ENCODE measurements at regions not wholly inside any gene's neighbourhood (a gene's known extent, or its start where the extent isn't known, plus 50 kb on each side); places are given as distances from the start of the nearest gene placed in this dataset.

DNA sequence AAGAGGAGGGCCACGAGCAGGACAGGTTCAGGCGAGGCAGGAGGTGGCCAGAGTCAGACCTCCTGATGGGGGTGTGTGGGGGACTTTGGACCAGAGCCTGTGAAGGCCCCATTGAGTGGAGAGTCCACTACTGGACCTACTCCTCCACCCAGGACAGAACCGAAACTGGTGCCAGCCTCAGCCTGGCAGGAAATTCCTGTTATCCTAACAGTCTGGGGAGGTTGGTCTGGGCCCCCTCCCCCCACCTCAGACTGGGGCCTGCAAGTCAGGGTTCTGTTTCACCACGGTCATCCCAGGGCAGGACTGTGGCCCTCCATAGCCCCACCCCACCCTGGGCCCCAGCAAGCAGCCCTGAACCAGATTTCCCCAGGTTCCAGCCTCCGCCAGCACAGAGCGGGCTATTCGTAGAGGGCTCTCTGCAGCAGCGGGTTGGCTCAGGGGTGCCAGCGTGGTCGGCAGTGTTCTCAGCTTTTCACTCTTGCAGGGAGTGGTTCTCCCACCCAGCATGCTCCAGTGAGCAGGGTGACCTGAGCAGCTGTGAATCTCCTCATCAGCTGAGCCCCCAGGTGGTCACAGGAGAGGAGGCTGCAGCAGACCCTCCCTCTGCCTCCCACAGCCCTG, 217.3 kb downstream of the TBC1D2B start:
- no peak overlapping the region for H3K4me3 ChIP-seq (ENCODE audit: low read length)
- H3K9me3 ChIP-seq (replicated peaks; ENCODE audit: low read length): no peaks in the 10 kb centered on the region
- H3K4me2 ChIP-seq (ENCODE audit: low read length): no peak overlapping the region
- H3K4me1 ChIP-seq (ENCODE audit: control insufficient read depth, insufficient read depth, low read length): no peaks in the 10 kb centered on the region
- H3K9ac ChIP-seq (ENCODE audit: low read depth, low read length): no peak overlapping the region
- peaks cover 65% of the 10 kb centered on the region for H3K27me3 ChIP-seq (ENCODE audit: control insufficient read depth, insufficient read depth, low read length)
- H3K36me3 ChIP-seq (ENCODE audit: insufficient read depth, low read length): no peaks in the 10 kb centered on the region

DNA sequence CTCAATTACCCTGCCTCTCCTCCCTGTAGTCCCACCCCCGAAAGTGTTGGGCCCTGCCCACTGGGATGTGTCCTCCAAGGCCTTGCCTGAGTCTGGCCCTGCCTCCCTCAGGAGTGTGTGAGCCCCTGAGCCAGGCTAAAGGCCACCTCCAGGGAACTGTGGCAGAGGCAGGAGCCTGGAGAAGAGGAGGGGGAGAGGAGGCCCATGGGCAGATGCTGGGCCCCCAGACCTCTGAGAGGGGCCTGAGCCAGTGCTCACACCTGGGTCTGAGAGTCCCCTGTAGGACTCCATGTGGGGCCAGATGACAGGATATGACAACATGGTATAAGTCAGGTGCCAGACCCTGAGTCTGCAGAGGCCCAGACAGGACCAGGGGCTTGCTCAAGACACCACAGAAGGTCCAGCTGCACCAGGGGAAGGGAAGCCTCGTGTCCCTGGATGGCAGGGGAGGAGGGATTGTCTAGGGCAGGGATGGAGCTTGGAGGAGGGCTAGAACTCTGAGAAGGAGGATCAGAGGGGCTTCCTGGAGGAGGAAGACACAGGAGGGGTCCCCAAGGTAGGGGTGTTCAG, 217.9 kb downstream of the TBC1D2B start:
- Histone ChIP-seq H3K4me2 (ENCODE audit: low read length) (no peak overlapping the region), H3K36me3 (ENCODE audit: insufficient read depth, low read length) (no peaks in the 10 kb centered on the region), H3K4me1 (ENCODE audit: control insufficient read depth, insufficient read depth, low read length) (no peaks in the 10 kb centered on the region), H3K9ac (ENCODE audit: low read depth, low read length) (no peak overlapping the region), H3K4me3 (ENCODE audit: low read length) (no peak overlapping the region), H3K27me3 (ENCODE audit: control insufficient read depth, insufficient read depth, low read length) (peaks cover 68% of the 10 kb centered on the region), H3K9me3 (replicated peaks; ENCODE audit: low read length) (no peaks in the 10 kb centered on the region)

DNA sequence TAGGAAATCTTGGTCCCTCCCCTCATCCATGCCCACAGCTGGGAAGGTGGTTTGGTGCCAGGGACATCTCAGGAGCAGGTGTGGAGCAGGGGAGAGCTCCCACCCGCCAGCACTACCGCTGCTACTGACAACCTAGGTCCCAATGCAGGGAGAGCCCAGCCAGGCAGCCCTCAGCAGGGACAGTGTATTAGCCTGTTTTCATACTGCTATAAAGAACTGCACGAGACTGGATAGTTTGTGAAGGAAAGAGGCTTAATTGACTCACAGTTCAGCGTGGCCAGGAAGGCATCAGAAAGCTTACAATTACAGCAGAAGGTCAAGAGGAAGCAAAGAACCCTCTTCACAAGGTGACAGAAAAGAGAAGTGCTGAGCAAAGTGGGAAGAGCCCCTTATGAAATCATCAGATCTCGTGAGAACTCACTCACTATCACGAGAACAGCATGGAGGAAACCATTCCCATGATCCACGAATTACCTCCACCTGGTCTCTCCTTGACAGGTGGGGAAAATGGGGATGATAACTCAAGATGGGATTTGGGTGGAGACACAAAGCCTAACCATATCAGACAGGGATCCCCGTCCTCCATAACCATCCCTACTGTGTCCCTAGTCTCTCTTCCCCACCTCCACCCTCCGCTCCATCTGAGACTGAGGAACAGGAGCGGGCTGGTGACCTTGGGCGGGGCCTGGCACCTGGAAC, 218.6 kb downstream of the TBC1D2B start:
- no peak overlapping the region for H3K4me3 ChIP-seq (ENCODE audit: low read length)
- H3K9me3 ChIP-seq (replicated peaks; ENCODE audit: low read length): no peaks in the 10 kb centered on the region
- H3K9ac ChIP-seq (ENCODE audit: low read depth, low read length): no peak overlapping the region
- no peak overlapping the region for H3K4me2 ChIP-seq (ENCODE audit: low read length)
- no peaks in the 10 kb centered on the region for H3K36me3 ChIP-seq (ENCODE audit: insufficient read depth, low read length)
- H3K4me1 ChIP-seq (ENCODE audit: control insufficient read depth, insufficient read depth, low read length): no peaks in the 10 kb centered on the region
- peaks cover 70% of the 10 kb centered on the region for H3K27me3 ChIP-seq (ENCODE audit: control insufficient read depth, insufficient read depth, low read length)

DNA sequence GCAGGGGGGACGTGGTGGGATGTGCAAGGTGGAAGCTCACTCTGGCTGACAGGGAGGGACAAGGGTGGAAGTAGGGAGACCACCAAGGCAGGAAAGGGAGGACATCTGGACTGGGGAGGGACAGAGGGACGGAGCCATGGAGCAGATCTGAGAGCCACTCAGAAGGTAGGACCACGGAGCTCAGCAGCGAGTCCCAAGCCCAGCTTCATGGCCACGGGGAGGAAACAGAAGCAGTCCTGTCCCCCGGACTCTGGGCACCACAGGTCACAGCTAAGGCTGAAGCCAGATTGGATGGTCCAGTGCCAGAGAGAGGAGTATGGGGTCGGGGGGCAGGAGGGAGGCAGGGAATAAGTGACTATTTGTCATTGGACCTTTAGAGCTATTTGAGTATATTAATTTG, 220.1 kb downstream of the TBC1D2B start:
- Histone ChIP-seq H3K4me3 (ENCODE audit: low read length) (no peak overlapping the region), H3K36me3 (ENCODE audit: insufficient read depth, low read length) (no peaks in the 10 kb centered on the region), H3K4me2 (ENCODE audit: low read length) (no peak overlapping the region), H3K27me3 (ENCODE audit: control insufficient read depth, insufficient read depth, low read length) (peaks cover 73% of the 10 kb centered on the region), H3K4me1 (ENCODE audit: control insufficient read depth, insufficient read depth, low read length) (no peaks in the 10 kb centered on the region), H3K9ac (ENCODE audit: low read depth, low read length) (no peak overlapping the region), H3K9me3 (replicated peaks; ENCODE audit: low read length) (no peaks in the 10 kb centered on the region)

DNA sequence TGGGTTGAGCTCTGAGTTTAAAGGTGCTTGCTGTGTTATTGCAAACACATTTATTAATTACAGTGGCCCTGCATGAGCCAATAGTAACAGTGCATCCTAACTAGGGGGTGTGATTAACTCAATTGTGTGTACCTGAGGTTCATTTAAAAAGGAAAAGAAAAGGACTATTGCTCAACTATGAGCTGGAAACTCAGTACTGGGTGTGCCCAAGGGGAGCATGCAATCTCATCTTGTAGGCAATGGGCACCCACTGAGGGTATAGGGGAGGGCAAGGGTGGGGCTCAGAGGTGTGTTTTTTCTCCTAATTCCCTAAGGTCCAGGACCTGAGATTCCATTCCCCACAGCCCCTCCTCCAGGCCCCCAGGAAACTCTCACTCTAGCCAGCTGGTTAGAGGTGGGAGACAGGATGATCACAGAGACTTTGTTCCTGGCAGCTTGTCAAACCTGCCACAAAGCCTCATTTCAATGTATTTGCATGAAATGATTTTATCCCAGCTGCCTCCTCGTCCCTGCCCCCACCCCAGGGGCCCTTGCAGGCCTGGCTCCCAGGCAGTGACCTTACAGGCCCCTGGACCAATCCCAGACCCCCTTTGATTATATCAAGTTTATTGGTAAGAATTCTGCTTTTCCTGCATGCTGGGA, 220.7 kb downstream of the TBC1D2B start:
- Histone ChIP-seq H3K4me1 (ENCODE audit: control insufficient read depth, insufficient read depth, low read length) (no peaks in the 10 kb centered on the region), H3K4me2 (ENCODE audit: low read length) (no peak overlapping the region), H3K27me3 (ENCODE audit: control insufficient read depth, insufficient read depth, low read length) (peaks cover 78% of the 10 kb centered on the region), H3K36me3 (ENCODE audit: insufficient read depth, low read length) (no peaks in the 10 kb centered on the region), H3K9ac (ENCODE audit: low read depth, low read length) (no peak overlapping the region), H3K4me3 (ENCODE audit: low read length) (no peak overlapping the region), H3K9me3 (replicated peaks; ENCODE audit: low read length) (no peaks in the 10 kb centered on the region)

DNA sequence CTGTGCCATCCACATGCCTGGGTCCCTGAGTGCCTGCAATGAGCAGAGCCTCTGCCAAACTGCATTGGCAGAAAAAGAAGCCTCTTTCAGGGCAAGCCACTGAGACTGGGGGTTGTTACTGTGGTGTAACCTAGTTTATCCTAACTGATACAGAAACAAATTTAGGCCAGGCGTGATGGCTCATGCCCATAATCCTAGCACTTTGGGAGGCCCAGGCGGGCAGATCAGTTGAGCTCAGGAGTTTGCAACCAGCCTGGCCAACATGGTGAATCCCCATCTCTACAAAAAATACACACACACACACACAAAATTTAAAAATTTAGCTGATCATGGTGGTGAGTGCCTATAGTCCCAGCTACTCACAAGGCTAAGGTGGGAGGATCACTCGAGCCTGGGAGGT, 221.6 kb downstream of the TBC1D2B start:
- no peak overlapping the region for H3K4me3 ChIP-seq (ENCODE audit: low read length)
- H3K4me1 ChIP-seq (ENCODE audit: control insufficient read depth, insufficient read depth, low read length): no peaks in the 10 kb centered on the region
- H3K9me3 ChIP-seq (replicated peaks; ENCODE audit: low read length): no peaks in the 10 kb centered on the region
- no peaks in the 10 kb centered on the region for H3K36me3 ChIP-seq (ENCODE audit: insufficient read depth, low read length)
- H3K9ac ChIP-seq (ENCODE audit: low read depth, low read length): no peak overlapping the region
- H3K27me3 ChIP-seq (ENCODE audit: control insufficient read depth, insufficient read depth, low read length): peaks cover 87% of the 10 kb centered on the region
- no peak overlapping the region for H3K4me2 ChIP-seq (ENCODE audit: low read length)

DNA sequence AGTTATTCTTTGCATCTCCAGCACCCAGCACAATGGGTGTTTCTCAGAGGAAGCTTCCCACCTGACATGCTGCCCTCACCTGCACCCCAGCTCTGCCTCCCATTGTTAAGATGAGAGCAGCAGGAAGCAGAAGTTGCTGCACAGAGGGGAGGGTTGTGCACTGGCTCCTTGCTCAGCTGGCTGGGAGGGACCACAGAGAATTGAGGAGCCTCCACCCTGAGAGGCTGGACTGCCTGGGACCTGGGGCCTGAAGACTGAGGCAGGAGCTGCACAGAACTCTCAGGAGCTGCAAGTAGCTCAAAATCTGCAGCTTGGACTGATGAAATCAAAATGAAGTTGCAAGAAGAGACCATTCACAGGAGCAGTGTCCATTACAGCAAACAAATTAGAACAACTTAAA, 222.3 kb upstream of the LINGO1 start:
- Histone ChIP-seq H3K9me3 (replicated peaks; ENCODE audit: low read length) (no peaks in the 10 kb centered on the region), H3K36me3 (ENCODE audit: insufficient read depth, low read length) (no peaks in the 10 kb centered on the region), H3K27me3 (ENCODE audit: control insufficient read depth, insufficient read depth, low read length) (peaks cover 87% of the 10 kb centered on the region), H3K4me2 (ENCODE audit: low read length) (no peak overlapping the region), H3K4me3 (ENCODE audit: low read length) (no peak overlapping the region), H3K4me1 (ENCODE audit: control insufficient read depth, insufficient read depth, low read length) (no peaks in the 10 kb centered on the region), H3K9ac (ENCODE audit: low read depth, low read length) (no peak overlapping the region)

DNA sequence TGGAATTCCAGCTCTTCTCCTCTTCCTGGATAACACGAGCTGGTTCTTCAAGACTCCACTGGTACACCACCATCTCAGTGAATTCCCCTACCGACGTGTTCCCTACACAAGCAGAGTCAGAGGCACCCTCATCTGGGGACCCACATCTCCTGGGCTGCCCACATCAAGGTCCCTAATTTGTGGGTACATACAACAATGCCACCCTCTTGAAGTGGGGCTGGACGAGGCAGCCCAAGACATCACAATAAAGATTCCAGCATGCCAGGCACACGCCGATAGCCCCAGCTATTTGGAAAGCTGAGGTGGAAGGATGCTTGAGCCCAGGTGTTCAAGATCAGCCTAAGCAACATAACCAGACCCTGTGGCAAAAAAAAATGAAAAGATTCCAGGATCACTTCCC, 221.2 kb upstream of the LINGO1 start:
- no peak overlapping the region for H3K4me3 ChIP-seq (ENCODE audit: low read length)
- no peak overlapping the region for H3K9ac ChIP-seq (ENCODE audit: low read depth, low read length)
- H3K27me3 ChIP-seq (ENCODE audit: control insufficient read depth, insufficient read depth, low read length): peaks cover 81% of the 10 kb centered on the region
- no peaks in the 10 kb centered on the region for H3K36me3 ChIP-seq (ENCODE audit: insufficient read depth, low read length)
- H3K4me1 ChIP-seq (ENCODE audit: control insufficient read depth, insufficient read depth, low read length): no peaks in the 10 kb centered on the region
- no peak overlapping the region for H3K4me2 ChIP-seq (ENCODE audit: low read length)
- no peaks in the 10 kb centered on the region for H3K9me3 ChIP-seq (replicated peaks; ENCODE audit: low read length)

DNA sequence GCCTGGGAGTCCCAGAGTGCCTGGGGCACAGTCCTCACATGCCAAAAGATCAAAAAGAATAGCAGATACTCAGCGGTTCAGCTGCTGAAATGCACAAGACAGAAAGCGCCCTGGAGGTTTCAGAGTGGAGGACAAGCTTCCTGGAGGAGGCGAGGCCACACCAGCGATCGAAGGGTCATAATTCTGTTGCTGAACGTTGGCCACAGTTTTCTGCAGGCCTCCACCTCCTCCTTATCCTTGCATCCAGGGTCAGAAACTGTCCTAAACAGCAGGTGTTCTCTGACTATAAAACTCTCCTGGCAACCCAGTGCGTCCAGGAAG, 220.3 kb upstream of the LINGO1 start:
- H3K4me1 ChIP-seq (ENCODE audit: control insufficient read depth, insufficient read depth, low read length): no peaks in the 10 kb centered on the region
- no peaks in the 10 kb centered on the region for H3K36me3 ChIP-seq (ENCODE audit: insufficient read depth, low read length)
- peaks cover 80% of the 10 kb centered on the region for H3K27me3 ChIP-seq (ENCODE audit: control insufficient read depth, insufficient read depth, low read length)
- no peak overlapping the region for H3K4me3 ChIP-seq (ENCODE audit: low read length)
- no peaks in the 10 kb centered on the region for H3K9me3 ChIP-seq (replicated peaks; ENCODE audit: low read length)
- no peak overlapping the region for H3K4me2 ChIP-seq (ENCODE audit: low read length)
- H3K9ac ChIP-seq (ENCODE audit: low read depth, low read length): no peak overlapping the region

DNA sequence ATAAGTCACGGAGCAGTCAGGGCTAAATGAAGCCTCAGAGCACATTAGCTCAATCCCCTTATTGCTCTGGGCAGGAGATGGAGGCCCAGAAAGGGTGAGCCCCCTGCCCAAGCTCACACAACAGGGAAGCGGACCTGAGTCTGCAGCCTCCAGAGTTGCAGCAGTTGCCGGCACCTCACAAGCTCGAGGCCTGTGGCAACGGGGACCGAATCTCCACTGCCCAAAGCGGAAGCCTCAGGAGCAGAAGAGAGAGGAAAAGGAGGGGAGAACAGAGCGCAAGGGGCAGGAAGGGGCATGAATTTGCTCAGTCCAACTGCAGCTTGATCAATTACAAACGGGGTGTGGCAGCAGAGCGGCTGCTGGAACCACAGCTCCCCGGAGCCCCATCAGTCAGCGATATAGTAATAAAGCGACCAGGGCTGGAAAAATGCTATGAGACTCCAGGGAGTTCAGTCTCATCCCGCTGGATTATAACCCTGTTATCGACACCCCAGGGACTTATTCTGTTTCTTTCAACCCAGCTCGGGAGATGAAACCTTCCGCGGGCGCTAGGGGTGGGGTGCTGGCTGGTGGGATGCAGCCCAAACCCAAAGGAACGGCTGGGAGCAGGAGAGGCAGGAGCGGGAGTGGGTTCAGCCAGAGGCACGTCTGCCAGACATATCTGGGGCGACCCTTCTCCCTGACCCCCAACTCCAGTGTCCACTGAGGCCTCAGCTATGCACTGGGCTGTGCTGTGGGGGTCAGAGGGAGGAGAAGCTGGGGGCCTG, 219.7 kb upstream of the LINGO1 start:
- Histone ChIP-seq H3K4me1 (ENCODE audit: control insufficient read depth, insufficient read depth, low read length) (no peaks in the 10 kb centered on the region), H3K9me3 (replicated peaks; ENCODE audit: low read length) (no peaks in the 10 kb centered on the region), H3K36me3 (ENCODE audit: insufficient read depth, low read length) (no peaks in the 10 kb centered on the region), H3K27me3 (ENCODE audit: control insufficient read depth, insufficient read depth, low read length) (peaks cover 78% of the 10 kb centered on the region), H3K4me2 (ENCODE audit: low read length) (no peak overlapping the region), H3K9ac (ENCODE audit: low read depth, low read length) (no peak overlapping the region), H3K4me3 (ENCODE audit: low read length) (no peak overlapping the region)

DNA sequence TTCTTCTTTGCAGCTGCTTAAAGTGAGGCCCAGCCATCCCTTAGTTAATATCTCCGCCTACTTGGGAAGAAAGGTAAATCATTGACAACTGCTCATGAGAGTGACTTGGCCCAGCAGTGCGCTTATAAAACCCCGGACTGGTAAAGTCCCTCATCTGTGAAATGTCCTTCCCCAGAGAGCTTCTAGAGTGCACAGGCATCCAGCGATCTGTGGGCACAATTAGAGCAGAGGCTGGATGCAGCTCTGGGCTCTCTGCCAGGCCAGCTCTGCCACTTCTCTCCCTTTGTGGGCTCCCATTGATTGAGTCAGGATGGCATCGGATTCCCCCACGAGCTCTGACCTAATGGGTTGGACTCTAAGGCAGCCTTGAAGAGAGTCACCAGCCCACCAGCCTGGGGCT, 219.0 kb upstream of the LINGO1 start:
- Histone ChIP-seq H3K4me2 (ENCODE audit: low read length) (no peak overlapping the region), H3K9me3 (replicated peaks; ENCODE audit: low read length) (no peaks in the 10 kb centered on the region), H3K4me3 (ENCODE audit: low read length) (no peak overlapping the region), H3K4me1 (ENCODE audit: control insufficient read depth, insufficient read depth, low read length) (no peaks in the 10 kb centered on the region), H3K27me3 (ENCODE audit: control insufficient read depth, insufficient read depth, low read length) (peaks cover 77% of the 10 kb centered on the region), H3K36me3 (ENCODE audit: insufficient read depth, low read length) (no peaks in the 10 kb centered on the region), H3K9ac (ENCODE audit: low read depth, low read length) (no peak overlapping the region)

All from skeletal muscle satellite cell (primary cell).